ENCODE measurements at regions not wholly inside any gene's neighbourhood (a gene's known extent, or its start where the extent isn't known, plus 50 kb on each side); places are given as distances from the start of the nearest gene placed in this dataset.

DNA sequence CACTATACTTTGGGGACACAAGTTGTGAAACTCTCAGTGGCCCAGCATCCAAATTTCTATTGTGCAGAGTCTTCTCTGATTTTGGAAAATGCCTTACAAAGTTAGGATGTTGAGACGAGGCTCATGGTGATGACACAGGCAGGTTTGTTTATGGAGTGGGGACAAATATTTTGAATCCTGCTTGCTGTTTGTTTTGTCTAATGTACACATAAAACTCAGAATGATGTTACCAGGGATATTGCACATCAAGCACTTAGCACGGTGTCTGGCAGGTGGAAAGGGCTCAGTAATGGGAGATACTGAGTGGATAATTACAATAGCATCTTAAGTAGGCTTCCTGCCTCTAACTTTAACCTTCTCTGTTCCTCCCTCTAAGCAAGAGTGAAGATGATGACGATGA lies 628.9 kb upstream of the TBX3 start:
- no peak overlapping the region for H2AFZ ChIP-seq (ENCODE audit: low read length)
- no peaks in the 10 kb centered on the region for H3K9me3 ChIP-seq (ENCODE audit: low read length)
- no peaks in the 10 kb centered on the region for H3K9me2 ChIP-seq (replicated peaks; ENCODE audit: low read length)
- no peak overlapping the region for H3K9ac ChIP-seq (ENCODE audit: low read length)
- H3K4me3 ChIP-seq (ENCODE audit: low read length), result no peak overlapping the region
- DNase-seq, result peak; percentile 39
- TF ChIP-seq EZH2 (IDR thresholded peaks at IDR 0.05; ENCODE audit: low read length, unreplicated experiment) (no peak), EZH2phosphoT487 (IDR thresholded peaks at IDR 0.05; ENCODE audit: borderline replicate concordance, low read length) (no peak)
- no peaks in the 10 kb centered on the region for H3K27me3 ChIP-seq (ENCODE audit: low read length)
- intact Hi-C loops (cut with micrococcal nuclease), result loop anchor here (5.0 kb wide), 1 partner anchor 311 kb away; no protein-coding TSS in a partner anchor
- H3K79me2 ChIP-seq (ENCODE audit: low read length), result no peaks in the 10 kb centered on the region
- POLR2A ChIA-PET (ENCODE audit: unreplicated experiment), result no interaction called here
- H3K4me2 ChIP-seq (ENCODE audit: low read length), result no peak overlapping the region
- CTCF ChIA-PET, result no interaction called here
- no peak overlapping the region for H3K27ac ChIP-seq (ENCODE audit: low read length)
- H3K4me1 ChIP-seq (ENCODE audit: insufficient read depth, low read length), result peaks cover 33% of the 10 kb centered on the region
- no peaks in the 10 kb centered on the region for H3F3A ChIP-seq (ENCODE audit: low read length, unreplicated experiment)
- no peaks in the 10 kb centered on the region for H3K36me3 ChIP-seq (ENCODE audit: low read depth, low read length)
- ATAC-seq, result peak; percentile 18
- BruUV-seq (replicated peaks), result no TSS peak
- H4K20me1 ChIP-seq (ENCODE audit: low read length), result no peaks in the 10 kb centered on the region

DNA sequence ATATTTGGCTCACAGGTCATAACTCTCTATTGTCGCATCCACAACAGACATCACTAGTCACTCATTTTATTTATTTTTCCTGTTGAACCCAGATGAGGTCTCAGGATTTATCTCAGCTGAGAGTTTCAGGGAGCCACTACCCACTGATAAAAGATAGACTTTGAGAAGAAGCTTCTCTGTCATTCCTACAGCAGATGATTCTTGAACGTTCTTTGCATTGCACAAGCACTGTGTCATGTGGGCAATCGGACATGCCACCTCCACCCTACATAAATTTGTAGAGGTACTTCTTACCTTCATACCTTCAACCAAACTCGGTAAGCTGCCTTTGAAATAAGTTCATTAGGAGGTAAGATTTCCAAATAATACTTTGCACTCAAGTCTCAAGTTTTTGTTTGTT lies 627.9 kb upstream of the TBX3 start:
- no peaks in the 10 kb centered on the region for H3K36me3 ChIP-seq (ENCODE audit: low read depth, low read length)
- BruUV-seq (replicated peaks), result no TSS peak
- no peaks in the 10 kb centered on the region for H3K27me3 ChIP-seq (ENCODE audit: low read length)
- H3K27ac ChIP-seq (ENCODE audit: low read length), result no peak overlapping the region
- TF ChIP-seq EZH2phosphoT487 (IDR thresholded peaks at IDR 0.05; ENCODE audit: borderline replicate concordance, low read length), result no peak
- TF ChIP-seq, protein P1, sequence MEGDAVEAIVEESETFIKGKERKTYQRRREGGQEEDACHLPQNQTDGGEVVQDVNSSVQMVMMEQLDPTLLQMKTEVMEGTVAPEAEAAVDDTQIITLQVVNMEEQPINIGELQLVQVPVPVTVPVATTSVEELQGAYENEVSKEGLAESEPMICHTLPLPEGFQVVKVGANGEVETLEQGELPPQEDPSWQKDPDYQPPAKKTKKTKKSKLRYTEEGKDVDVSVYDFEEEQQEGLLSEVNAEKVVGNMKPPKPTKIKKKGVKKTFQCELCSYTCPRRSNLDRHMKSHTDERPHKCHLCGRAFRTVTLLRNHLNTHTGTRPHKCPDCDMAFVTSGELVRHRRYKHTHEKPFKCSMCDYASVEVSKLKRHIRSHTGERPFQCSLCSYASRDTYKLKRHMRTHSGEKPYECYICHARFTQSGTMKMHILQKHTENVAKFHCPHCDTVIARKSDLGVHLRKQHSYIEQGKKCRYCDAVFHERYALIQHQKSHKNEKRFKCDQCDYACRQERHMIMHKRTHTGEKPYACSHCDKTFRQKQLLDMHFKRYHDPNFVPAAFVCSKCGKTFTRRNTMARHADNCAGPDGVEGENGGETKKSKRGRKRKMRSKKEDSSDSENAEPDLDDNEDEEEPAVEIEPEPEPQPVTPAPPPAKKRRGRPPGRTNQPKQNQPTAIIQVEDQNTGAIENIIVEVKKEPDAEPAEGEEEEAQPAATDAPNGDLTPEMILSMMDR (conservative IDR thresholded peaks at IDR 0.05; ENCODE audit: low read depth, low read length), result no peak
- no peak for TF ChIP-seq EZH2 (IDR thresholded peaks at IDR 0.05; ENCODE audit: low read length, unreplicated experiment)
- no peaks in the 10 kb centered on the region for H3F3A ChIP-seq (ENCODE audit: low read length, unreplicated experiment)
- no peak overlapping the region for H3K9ac ChIP-seq (ENCODE audit: low read length)
- H3K4me1 ChIP-seq (ENCODE audit: insufficient read depth, low read length), result peaks cover 28% of the 10 kb centered on the region
- H2AFZ ChIP-seq (ENCODE audit: low read length), result no peak overlapping the region
- no peaks in the 10 kb centered on the region for H3K9me3 ChIP-seq (ENCODE audit: low read length)
- intact Hi-C loops (cut with micrococcal nuclease), result loop anchor here (5.0 kb wide), 1 partner anchor 310 kb away; no protein-coding TSS in a partner anchor
- ChIA-PET POLR2A (ENCODE audit: unreplicated experiment) (no interaction called here), CTCF (no interaction called here)
- H3K4me3 ChIP-seq (ENCODE audit: low read length), result no peak overlapping the region
- DNase-seq, result no peak
- H3K4me2 ChIP-seq (ENCODE audit: low read length), result no peak overlapping the region
- no peaks in the 10 kb centered on the region for H4K20me1 ChIP-seq (ENCODE audit: low read length)
- H3K79me2 ChIP-seq (ENCODE audit: low read length), result no peaks in the 10 kb centered on the region
- ATAC-seq, result no peak
- H3K9me2 ChIP-seq (replicated peaks; ENCODE audit: low read length), result no peaks in the 10 kb centered on the region

GRCh38 chr12:115308918-115309317 lies 624.9 kb upstream of the TBX3 start:
- Histone ChIP-seq H3K9ac (ENCODE audit: low read length) (no peak overlapping the region), H3K9me3 (ENCODE audit: low read length) (no peaks in the 10 kb centered on the region), H3K79me2 (ENCODE audit: low read length) (no peaks in the 10 kb centered on the region), H2AFZ (ENCODE audit: low read length) (no peak overlapping the region), H3K4me2 (ENCODE audit: low read length) (no peak overlapping the region), H3K27me3 (ENCODE audit: low read length) (no peaks in the 10 kb centered on the region), H3K9me2 (replicated peaks; ENCODE audit: low read length) (no peaks in the 10 kb centered on the region), H3K36me3 (ENCODE audit: low read depth, low read length) (no peaks in the 10 kb centered on the region), H3K27ac (ENCODE audit: low read length) (no peak overlapping the region), H4K20me1 (ENCODE audit: low read length) (no peaks in the 10 kb centered on the region), H3F3A (ENCODE audit: low read length, unreplicated experiment) (no peaks in the 10 kb centered on the region), H3K4me3 (ENCODE audit: low read length) (no peak overlapping the region), H3K4me1 (ENCODE audit: insufficient read depth, low read length) (peaks cover 17% of the 10 kb centered on the region)
- ATAC-seq, result no peak
- DNase-seq, result no peak
- no TSS peak for BruUV-seq (replicated peaks)
- intact Hi-C loops (cut with micrococcal nuclease), result no loop called here
- CTCF ChIA-PET, result no interaction called here
- POLR2A ChIA-PET (ENCODE audit: unreplicated experiment), result no interaction called here
- TF ChIP-seq, protein P1 (conservative IDR thresholded peaks at IDR 0.05; ENCODE audit: low read depth, low read length), result no peak
- TF ChIP-seq EZH2 (IDR thresholded peaks at IDR 0.05; ENCODE audit: low read length, unreplicated experiment) (no peak), EZH2phosphoT487 (IDR thresholded peaks at IDR 0.05; ENCODE audit: borderline replicate concordance, low read length) (no peak)
